Prostate gland (tissue), 2 donors: ENCODE measurements at regions not wholly inside any gene's neighbourhood (a gene's known extent, or its start where the extent isn't known, plus 50 kb on each side); places are given as distances from the start of the nearest gene placed in this dataset.

Experiments
- DNase-seq: peaks from one replicate; pipeline ENCODE4 v3.0.0-alpha.2; 2019; ENCODE audit warnings: low spot score
- H3K27ac ChIP-seq, 2 donors: fragments of 200-600 bp; sonication (generic); 2 replicates each; pipeline ENCODE4 v1.5.1; 2017 to 2019
- H3K27me3 ChIP-seq: fragments of 200-600 bp; sonication (generic); replicated peaks from 2 replicates; pipeline ENCODE4 v1.5.1; 2019; ENCODE audit not compliant: insufficient read depth
- H3K36me3 ChIP-seq, 2 donors: fragments of 200-600 bp; sonication (generic); 1 replicate in 1 of 2; 2 replicates in 1 of 2; pipeline versions ENCODE4 v1.5.1 to v1.8.1; 2017 to 2019
- H3K4me1 ChIP-seq: fragments of 200-600 bp; sonication (generic); replicated peaks from 2 replicates; pipeline ENCODE4 v1.5.1; 2019
- H3K4me3 ChIP-seq, 2 donors: fragments of 200-600 bp; sonication (generic); 2 replicates each; pipeline ENCODE4 v1.5.1; 2017 to 2019
- H3K9me3 ChIP-seq: fragments of 200-600 bp; sonication (generic); 2 replicates; pipeline ENCODE4 v1.5.1; 2017
- POLR2A ChIP-seq: fragments of 450-650 bp; IDR thresholded peaks from one replicate; pipeline ENCODE4 v1.6.1; 2016; ENCODE audit warnings: antibody characterized with exemption, mild to moderate bottlenecking
- POLR2AphosphoS5 ChIP-seq: sonication (generic); formaldehyde crosslinking; IDR thresholded peaks from one replicate; pipeline ENCODE4 v1.6.1; 2017; ENCODE audit warnings: antibody characterized with exemption
- WGBS: methylation state at CpG from one replicate; pipeline ENCODE4 v1.1.5; 2018; 5-methylcytosine and 5-hydroxymethylcytosine counted together
- intact Hi-C: fragments of 100-400 bp; cut with DNase I; formaldehyde crosslinking; loops from one replicate; pipeline ENCODE4 v1.14.2; 2022
- TF ChIP-seq, protein P1 (sequence below), 4 experiments: fragments of 200-600 bp in 2 of 4; fragments of 450-650 bp in 2 of 4; sonication (generic) in 2 of 4; IDR thresholded peaks; 1 replicate in 3 of 4; 2 replicates in 1 of 4; pipeline ENCODE4 v1.5.1; 2016 to 2019; ENCODE audit warnings: antibody characterized with exemption in 4 of 4, mild to moderate bottlenecking in 2 of 4, moderate library complexity in 2 of 4

DNA sequence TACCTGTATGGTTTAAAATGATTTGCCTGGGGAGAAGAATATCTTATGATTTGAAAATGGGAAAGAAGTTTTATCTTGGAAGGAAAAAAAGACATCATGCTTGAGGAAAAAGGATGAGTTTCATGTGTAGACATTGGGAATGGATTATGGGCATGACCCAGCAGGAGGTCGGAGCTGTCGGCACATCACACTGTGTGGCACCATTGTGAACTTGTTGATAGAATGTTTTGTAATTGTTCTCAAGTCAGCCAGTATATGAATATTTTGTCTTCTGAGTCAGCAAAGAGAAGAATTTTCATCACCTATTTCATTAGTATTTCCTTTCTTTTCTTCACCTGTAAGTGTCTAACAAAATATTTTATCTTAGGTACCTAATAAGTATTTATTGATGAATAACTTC, 60.0 kb upstream of the HMGA2 start:
- Histone ChIP-seq H3K36me3 (no peaks in the 10 kb centered on the region), H3K27me3 (no peaks in the 10 kb centered on the region), H3K4me3 (no peak overlapping the region), H3K9me3 (no peaks in the 10 kb centered on the region), H3K4me1 (no peaks in the 10 kb centered on the region), H3K27ac (no peak overlapping the region)
- 90% methylated on average over 2 of the region's 2 CpGs for WGBS
- intact Hi-C loops = no loop called here
- TF ChIP-seq, protein P1, sequence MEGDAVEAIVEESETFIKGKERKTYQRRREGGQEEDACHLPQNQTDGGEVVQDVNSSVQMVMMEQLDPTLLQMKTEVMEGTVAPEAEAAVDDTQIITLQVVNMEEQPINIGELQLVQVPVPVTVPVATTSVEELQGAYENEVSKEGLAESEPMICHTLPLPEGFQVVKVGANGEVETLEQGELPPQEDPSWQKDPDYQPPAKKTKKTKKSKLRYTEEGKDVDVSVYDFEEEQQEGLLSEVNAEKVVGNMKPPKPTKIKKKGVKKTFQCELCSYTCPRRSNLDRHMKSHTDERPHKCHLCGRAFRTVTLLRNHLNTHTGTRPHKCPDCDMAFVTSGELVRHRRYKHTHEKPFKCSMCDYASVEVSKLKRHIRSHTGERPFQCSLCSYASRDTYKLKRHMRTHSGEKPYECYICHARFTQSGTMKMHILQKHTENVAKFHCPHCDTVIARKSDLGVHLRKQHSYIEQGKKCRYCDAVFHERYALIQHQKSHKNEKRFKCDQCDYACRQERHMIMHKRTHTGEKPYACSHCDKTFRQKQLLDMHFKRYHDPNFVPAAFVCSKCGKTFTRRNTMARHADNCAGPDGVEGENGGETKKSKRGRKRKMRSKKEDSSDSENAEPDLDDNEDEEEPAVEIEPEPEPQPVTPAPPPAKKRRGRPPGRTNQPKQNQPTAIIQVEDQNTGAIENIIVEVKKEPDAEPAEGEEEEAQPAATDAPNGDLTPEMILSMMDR (IDR thresholded peaks at IDR 0.05) = no peak
- TF ChIP-seq POLR2A (no peak), POLR2AphosphoS5 (no peak)
- no peak for DNase-seq

DNA sequence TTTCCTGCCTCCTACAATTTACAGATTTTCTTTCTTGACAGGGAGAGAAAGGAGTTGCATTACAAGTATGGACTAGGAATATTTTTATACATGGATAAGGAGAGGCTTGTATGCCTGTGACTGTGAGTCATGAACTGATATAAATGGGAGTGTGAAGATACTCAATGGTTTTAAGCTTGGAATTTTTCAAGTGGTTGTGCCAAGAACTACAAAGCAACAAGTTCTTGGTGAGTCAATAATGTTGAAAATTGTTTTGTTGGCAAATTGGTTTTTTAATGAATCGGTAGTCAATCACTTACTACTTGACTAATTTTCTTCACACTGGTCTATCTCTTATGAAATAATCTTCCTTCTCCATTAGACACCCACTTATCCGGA, 58.9 kb upstream of the HMGA2 start:
- no peak overlapping the region for H3K27ac ChIP-seq

DNA sequence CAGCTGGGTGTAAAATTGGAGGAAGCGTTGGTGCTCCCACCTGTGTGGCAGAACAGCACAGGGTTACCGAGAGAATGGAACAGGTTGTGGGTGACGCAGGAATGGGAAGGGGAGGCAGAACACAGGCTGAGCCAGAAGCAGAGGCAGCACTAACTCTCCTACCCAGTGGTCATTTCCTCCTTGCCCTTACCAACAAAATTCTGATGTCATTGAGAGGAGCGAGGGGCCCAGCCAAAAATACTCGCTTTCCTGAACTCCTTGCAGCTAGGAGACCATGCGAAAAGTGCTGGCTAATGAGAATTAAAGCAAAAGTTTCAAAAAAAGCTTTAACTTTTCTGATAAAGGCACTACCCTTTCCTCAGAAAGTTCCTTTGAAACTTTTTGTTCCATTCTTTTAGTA, 54.4 kb upstream of the HMGA2 start:
- DNase-seq = no peak
- Histone ChIP-seq H3K27me3 (no peaks in the 10 kb centered on the region), H3K27ac (no peak overlapping the region), H3K36me3 (no peaks in the 10 kb centered on the region), H3K4me1 (no peaks in the 10 kb centered on the region), H3K9me3 (no peaks in the 10 kb centered on the region), H3K4me3 (no peak overlapping the region)
- WGBS = 88% methylated on average over 6 of the region's 6 CpGs
- TF ChIP-seq POLR2A = no peak
- no peak for TF ChIP-seq POLR2AphosphoS5
- TF ChIP-seq, protein P1 (IDR thresholded peaks at IDR 0.05) = no peak
- intact Hi-C loops = no loop called here

More for the DNA sequence above, 58.9 kb upstream of the HMGA2 start:
- Histone ChIP-seq H3K36me3 (no peaks in the 10 kb centered on the region), H3K9me3 (no peaks in the 10 kb centered on the region), H3K4me3 (no peak overlapping the region), H3K27me3 (no peaks in the 10 kb centered on the region), H3K4me1 (no peaks in the 10 kb centered on the region)
- DNase-seq = no peak
- TF ChIP-seq, protein P1 (IDR thresholded peaks at IDR 0.05) = no peak
- no peak for TF ChIP-seq POLR2AphosphoS5
- TF ChIP-seq POLR2A = no peak
- intact Hi-C loops = no loop called here
- 97% methylated on average over 2 of the region's 2 CpGs for WGBS
